ENCODE measurements at regions not wholly inside any gene's neighbourhood (a gene's known extent, or its start where the extent isn't known, plus 50 kb on each side); places are given as distances from the start of the nearest gene placed in this dataset.

- H3K9ac ChIP-seq (ENCODE audit: low read length) = no peak overlapping the region
- H3K27me3 ChIP-seq (ENCODE audit: insufficient read depth, low read depth, low read length) = no peaks in the 10 kb centered on the region
- H3K79me2 ChIP-seq (replicated peaks; ENCODE audit: insufficient read depth, low read length) = no peaks in the 10 kb centered on the region
- no peaks in the 10 kb centered on the region for H3F3A ChIP-seq (ENCODE audit: insufficient read depth, low read length, poor library complexity, severe bottlenecking)
- H4K20me1 ChIP-seq (ENCODE audit: insufficient read depth) = no peaks in the 10 kb centered on the region
- H3K4me2 ChIP-seq (ENCODE audit: low read length) = no peak overlapping the region
- no peaks in the 10 kb centered on the region for H3K36me3 ChIP-seq (ENCODE audit: insufficient read depth, low read length)
- H2AFZ ChIP-seq (ENCODE audit: low read depth, low read length) = no peak overlapping the region
- no peaks in the 10 kb centered on the region for H3K9me2 ChIP-seq (ENCODE audit: insufficient read depth, low read length)
- H3K27ac ChIP-seq (ENCODE audit: low read length) = no peak overlapping the region
- no peaks in the 10 kb centered on the region for H3K9me3 ChIP-seq (ENCODE audit: low read length)
- H3K4me3 ChIP-seq (ENCODE audit: low read length) = no peak overlapping the region
- no peak for TF ChIP-seq CTCF (IDR thresholded peaks at IDR 0.05; ENCODE audit: poor library complexity, severe bottlenecking)
- no peak for TF ChIP-seq SMC3 (conservative IDR thresholded peaks at IDR 0.05; ENCODE audit: poor library complexity)
- no peak for TF ChIP-seq EZH2 (IDR thresholded peaks at IDR 0.05; ENCODE audit: borderline replicate concordance, insufficient read depth, low read length, poor library complexity, severe bottlenecking)
- no peak for TF ChIP-seq POLR2AphosphoS5 (IDR thresholded peaks at IDR 0.05)
- no peak for TF ChIP-seq EP300 (conservative IDR thresholded peaks at IDR 0.05; ENCODE audit: poor library complexity, severe bottlenecking)
- TF ChIP-seq MXI1 (conservative IDR thresholded peaks at IDR 0.05; ENCODE audit: poor library complexity, severe bottlenecking) = no peak
- no peak for TF ChIP-seq RAD21 (conservative IDR thresholded peaks at IDR 0.05)
These were observed 154.9 kb upstream of the EPHA7 start for GRCh38 chr6:93574299-93574698.

GRCh38 chr6:93571346-93571745 lies 152.0 kb upstream of the EPHA7 start:
- Histone ChIP-seq H2AFZ (ENCODE audit: low read depth, low read length) (no peak overlapping the region), H3K27ac (ENCODE audit: low read length) (no peak overlapping the region), H3K9me2 (ENCODE audit: insufficient read depth, low read length) (no peaks in the 10 kb centered on the region), H3F3A (ENCODE audit: insufficient read depth, low read length, poor library complexity, severe bottlenecking) (no peaks in the 10 kb centered on the region), H3K9ac (ENCODE audit: low read length) (no peak overlapping the region), H3K36me3 (ENCODE audit: insufficient read depth, low read length) (no peaks in the 10 kb centered on the region), H3K27me3 (ENCODE audit: insufficient read depth, low read depth, low read length) (no peaks in the 10 kb centered on the region), H4K20me1 (ENCODE audit: insufficient read depth) (no peaks in the 10 kb centered on the region), H3K4me2 (ENCODE audit: low read length) (no peak overlapping the region), H3K9me3 (ENCODE audit: low read length) (no peaks in the 10 kb centered on the region), H3K4me3 (ENCODE audit: low read length) (no peak overlapping the region), H3K79me2 (replicated peaks; ENCODE audit: insufficient read depth, low read length) (no peaks in the 10 kb centered on the region)
- TF ChIP-seq EZH2 (IDR thresholded peaks at IDR 0.05; ENCODE audit: borderline replicate concordance, insufficient read depth, low read length, poor library complexity, severe bottlenecking) (no peak), TAF1 (IDR thresholded peaks at IDR 0.05; ENCODE audit: low read depth) (no peak), REST (IDR thresholded peaks at IDR 0.05; ENCODE audit: borderline replicate concordance) (no peak), EP300 (conservative IDR thresholded peaks at IDR 0.05; ENCODE audit: poor library complexity, severe bottlenecking) (no peak), POLR2AphosphoS5 (IDR thresholded peaks at IDR 0.05) (no peak), SMC3 (conservative IDR thresholded peaks at IDR 0.05; ENCODE audit: poor library complexity) (no peak), MXI1 (conservative IDR thresholded peaks at IDR 0.05; ENCODE audit: poor library complexity, severe bottlenecking) (no peak), CTCF (IDR thresholded peaks at IDR 0.05; ENCODE audit: poor library complexity, severe bottlenecking) (no peak), RAD21 (conservative IDR thresholded peaks at IDR 0.05) (no peak)

Data from neural cell (in vitro differentiated cells).